IMR-90 (cell line): ENCODE measurements at regions not wholly inside any gene's neighbourhood (a gene's known extent, or its start where the extent isn't known, plus 50 kb on each side); places are given as distances from the start of the nearest gene placed in this dataset.

Source experiments
- ATAC-seq: fragments of 200-7000 bp; cut with Tn5 transposase; 2 replicates; pipeline ENCODE4 v1.9.1; 2020; ENCODE audit warnings: low read depth, mild to moderate bottlenecking, moderate library complexity
- BruUV-seq: library from RNA; stranded (reverse); fragments of 400-500 nt; replicated peaks from 2 replicates; lab custom pipeline; 2021; lab: Mats Ljungman, UMichigan
- CTCF ChIA-PET: fragments of 300-600 bp; formaldehyde crosslinking; extraction: SDS; loops from one replicate; lab custom pipeline; 2021; ENCODE audit warnings: antibody characterized with exemption; lab: Yijun Ruan, JAX
- POLR2A ChIA-PET: fragments of 300-600 bp; sonication (Branson Sonifier 250); formaldehyde crosslinking; loops from one replicate; lab custom pipeline; 2022; ENCODE audit warnings: antibody characterized with exemption; ENCODE audit not compliant: unreplicated experiment; lab: Charles Lee
- DNase-seq: peaks from one replicate; pipeline ENCODE4 v3.0.0; 2013
- H2AFZ ChIP-seq: replicated peaks from 2 replicates; pipeline ENCODE3; 2013; ENCODE audit warnings: low read length, mild to moderate bottlenecking; ENCODE audit not compliant: poor library complexity
- H2AK5ac ChIP-seq: 2 replicates; pipeline ENCODE4 v1.6.1; 2013; ENCODE audit warnings: low read depth, low read length, inconsistent platforms
- H2AK9ac ChIP-seq: replicated peaks from 2 replicates; pipeline ENCODE3; 2013; ENCODE audit warnings: mild to moderate bottlenecking, low read depth, low read length, moderate library complexity; ENCODE audit not compliant: poor library complexity
- H2BK120ac ChIP-seq: 2 replicates; pipeline ENCODE4 v1.6.1; 2013; ENCODE audit warnings: low read depth, low read length, inconsistent platforms
- H2BK15ac ChIP-seq: 3 replicates; pipeline ENCODE4 v1.6.1; 2013; ENCODE audit warnings: low read depth, low read length, inconsistent platforms
- H2BK20ac ChIP-seq: 2 replicates; pipeline ENCODE4 v1.6.1; 2013; ENCODE audit warnings: low read depth, mild to moderate bottlenecking, inconsistent platforms, low read length, moderate library complexity
- H2BK5ac ChIP-seq: 2 replicates; pipeline ENCODE4 v1.6.1; 2013; ENCODE audit warnings: mild to moderate bottlenecking, low read depth, low read length, inconsistent platforms; ENCODE audit not compliant: poor library complexity, severe bottlenecking
- H3K14ac ChIP-seq: replicated peaks from 2 replicates; pipeline ENCODE4 v1.6.1; 2013; ENCODE audit warnings: low read depth, low read length, inconsistent platforms
- H3K18ac ChIP-seq: 2 replicates; pipeline ENCODE4 v1.6.1; 2013; ENCODE audit warnings: low read depth, low read length, control low read depth
- H3K23ac ChIP-seq: 2 replicates; pipeline ENCODE4 v1.6.1; 2013; ENCODE audit warnings: low read depth, low read length, inconsistent platforms
- H3K27ac ChIP-seq: 2 replicates; pipeline ENCODE4 v1.5.1; 2013; ENCODE audit warnings: mild to moderate bottlenecking, control low read depth, low read length; ENCODE audit not compliant: insufficient read depth
- H3K27me3 ChIP-seq: 2 replicates; pipeline ENCODE4 v1.6.1; 2013; ENCODE audit warnings: low read length; ENCODE audit not compliant: control insufficient read depth, insufficient read depth
- H3K36me3 ChIP-seq: 2 replicates; pipeline ENCODE4 v1.6.1; 2013; ENCODE audit warnings: low read length, mixed read lengths; ENCODE audit not compliant: control insufficient read depth, insufficient read depth
- H3K4ac ChIP-seq: 2 replicates; pipeline ENCODE4 v1.6.1; 2013; ENCODE audit warnings: low read depth, low read length, inconsistent platforms
- H3K4me1 ChIP-seq: 2 replicates; pipeline ENCODE4 v1.6.1; 2013; ENCODE audit warnings: low read length, mixed read lengths; ENCODE audit not compliant: control insufficient read depth, insufficient read depth
- H3K4me2 ChIP-seq: 2 replicates; pipeline ENCODE4 v1.6.1; 2013; ENCODE audit warnings: low read depth, mild to moderate bottlenecking, control low read depth, low read length, moderate library complexity
- H3K4me3 ChIP-seq: 2 replicates; pipeline ENCODE4 v1.5.1; 2013; ENCODE audit warnings: low read depth, mild to moderate bottlenecking, control low read depth, low read length, moderate library complexity; ENCODE audit not compliant: insufficient read depth
- H3K56ac ChIP-seq: 2 replicates; pipeline ENCODE4 v1.6.1; 2013; ENCODE audit warnings: low read length, inconsistent platforms; ENCODE audit not compliant: insufficient read depth; ENCODE audit errors: extremely low read depth
- H3K79me1 ChIP-seq, 2 experiments: 2 replicates each; pipeline ENCODE4 v1.6.1; 2013; ENCODE audit warnings: low read length in 2 of 2, inconsistent platforms in 1 of 2, low read depth in 1 of 2
- H3K9ac ChIP-seq: 2 replicates; pipeline ENCODE4 v1.6.1; 2013; ENCODE audit warnings: low read depth, low read length, control low read depth
- H3K9me1 ChIP-seq: 2 replicates; pipeline ENCODE4 v1.6.1; 2013; ENCODE audit warnings: low read length, inconsistent platforms; ENCODE audit not compliant: insufficient read depth
- H3K9me3 ChIP-seq: 2 replicates; pipeline ENCODE4 v1.6.1; 2013; ENCODE audit warnings: low read length; ENCODE audit not compliant: control insufficient read depth, insufficient read depth
- H4K20me1 ChIP-seq: 2 replicates; pipeline ENCODE4 v1.6.1; 2013; ENCODE audit warnings: low read length, inconsistent platforms; ENCODE audit not compliant: insufficient read depth
- H4K5ac ChIP-seq: 2 replicates; pipeline ENCODE4 v1.6.1; 2013; ENCODE audit warnings: mild to moderate bottlenecking, low read depth, low read length, control low read depth
- H4K8ac ChIP-seq, 2 experiments: 2 replicates each; pipeline ENCODE4 v1.6.1; 2013; ENCODE audit warnings: low read depth in 2 of 2, low read length in 2 of 2, control low read depth in 1 of 2, inconsistent platforms in 1 of 2
- H4K91ac ChIP-seq: 2 replicates; pipeline ENCODE4 v1.6.1; 2013; ENCODE audit warnings: low read depth, low read length, inconsistent platforms; ENCODE audit not compliant: insufficient read depth
- MAZ ChIP-seq: IDR thresholded peaks from 2 replicates; pipeline ENCODE4 v1.6.1; 2012; ENCODE audit warnings: low read depth, mild to moderate bottlenecking, low read length, improper control_type of control experiment, moderate library complexity, borderline replicate concordance
- RAD21 ChIP-seq: IDR thresholded peaks from 2 replicates; pipeline ENCODE4 v1.6.1; 2012; ENCODE audit warnings: low read length, improper control_type of control experiment
- USF2 ChIP-seq: fragments of 150-350 bp; IDR thresholded peaks from 2 replicates; pipeline ENCODE4 v1.6.1; 2017; ENCODE audit warnings: mild to moderate bottlenecking, antibody characterized with exemption, low read length, low read depth
- whole genome bisulfite sequencing, 2 experiments: methylation state at CpG; one replicate each; pipeline versions ENCODE4 v1.1.5 to v1.1.7; 2013; ENCODE audit warnings: missing lambda C conversion rate in 2 of 2; ENCODE audit not compliant: insufficient read length in 1 of 2; ENCODE audit errors: extremely low coverage in 2 of 2; 5-methylcytosine and 5-hydroxymethylcytosine counted together
- dilution Hi-C: fragments of 300-500 bp; cut with HindIII; formaldehyde crosslinking; loops from one replicate; pipeline ENCODE4 v1.14.3; 2018; ENCODE audit warnings: low sequenced_read_pairs; ENCODE audit not compliant: unreplicated experiment
- in situ Hi-C: fragments of 300-500 bp; cut with MboI; formaldehyde crosslinking; loops from 3 replicates; pipeline ENCODE4 v1.14.3; 2019; ENCODE audit warnings: low sequenced_read_pairs, inconsistent platforms, mixed read lengths
- intact Hi-C: fragments of 100-400 bp; cut with micrococcal nuclease; formaldehyde crosslinking; loops from 2 replicates; pipeline ENCODE4 v1.10.0; 2022

- Histone ChIP-seq H2AFZ (no peak overlapping the region), H2BK15ac (no peak overlapping the region), H4K20me1 (no peaks in the 10 kb centered on the region), H3K14ac (no peak overlapping the region), H3K4me1 (no peaks in the 10 kb centered on the region), H3K23ac (no peak overlapping the region), H3K4me3 (no peak overlapping the region), H3K27me3 (no peaks in the 10 kb centered on the region), H3K18ac (no peak overlapping the region), H3K4me2 (no peak overlapping the region), H3K56ac (no peak overlapping the region), H4K91ac (no peak overlapping the region), H3K79me1 (no peaks in the 10 kb centered on the region), H2BK120ac (no peak overlapping the region), H2AK5ac (no peak overlapping the region), H3K9me3 (no peaks in the 10 kb centered on the region; the same call in 1 of the 2 replicates), H3K9ac (no peak overlapping the region), H4K5ac (no peak overlapping the region), H3K9me1 (no peaks in the 10 kb centered on the region), H2AK9ac (no peak overlapping the region), H3K27ac (no peak overlapping the region), H2BK20ac (no peak overlapping the region), H2BK5ac (no peak overlapping the region), H4K8ac (no peak overlapping the region), H3K36me3 (no peaks in the 10 kb centered on the region), H3K4ac (no peak overlapping the region)
- TF ChIP-seq RAD21, result no peak
- no peak for TF ChIP-seq USF2
- TF ChIP-seq MAZ, result no peak
- DNase-seq, result no peak
- no CpG with 5 or more reads among the region's 1 CpG for WGBS, 2 experiments
- CTCF ChIA-PET, result no interaction called here
- no TSS peak for BruUV-seq
- ATAC-seq, result no peak
- intact Hi-C loops (no loop called here), dilution Hi-C loops (no loop called here), in situ Hi-C loops (no loop called here)
- POLR2A ChIA-PET, result no interaction called here
Observed at GRCh38 chr5:25423271-25423670, 778.5 kb upstream of the CDH10 start.
